ENCODE measurements at regions not wholly inside any gene's neighbourhood (a gene's known extent, or its start where the extent isn't known, plus 50 kb on each side); places are given as distances from the start of the nearest gene placed in this dataset.

GRCh38 chr4:19583827-19584569, 667.7 kb upstream of the SLIT2 start:
- H2AFZ ChIP-seq (ENCODE audit: low read length), result no peak overlapping the region
- DNase-seq, result no peak
- no peak overlapping the region for H3K27ac ChIP-seq (ENCODE audit: insufficient read length, low read depth, low read length)
- no CpG with 5 or more reads among the region's 4 CpGs for WGBS (ENCODE audit: extremely low coverage, insufficient read length, low lambda C conversion rate)
- Mint-ChIP-seq H3K27me3 (ENCODE audit: low read depth) (no peaks in the 10 kb centered on the region), H3K9me3 (no peaks in the 10 kb centered on the region), H3K36me3 (ENCODE audit: insufficient read depth in 1 of 3, low read depth in 3 of 3) (no peaks in the 10 kb centered on the region), H3K4me3 (no peak overlapping the region), H3K4me1 (no peaks in the 10 kb centered on the region), H3K27ac (no peak overlapping the region)
- no peak overlapping the region for H3K14ac ChIP-seq (ENCODE audit: insufficient read depth, low read length)
- no peak overlapping the region for H3K18ac ChIP-seq (ENCODE audit: insufficient read length, low read depth, low read length)
- H3K79me2 ChIP-seq (ENCODE audit: insufficient read depth, low read length), result no peaks in the 10 kb centered on the region
- H3K27me3 ChIP-seq (ENCODE audit: insufficient read depth, low read length), result no peaks in the 10 kb centered on the region
- no peak overlapping the region for H2AK5ac ChIP-seq (ENCODE audit: insufficient read length, low read length)
- H3K79me1 ChIP-seq (ENCODE audit: insufficient read depth, low read depth, low read length, poor library complexity, severe bottlenecking), result no peaks in the 10 kb centered on the region
- H4K91ac ChIP-seq (ENCODE audit: insufficient read length, low read depth, low read length), result no peak overlapping the region
- H2BK15ac ChIP-seq (ENCODE audit: low read depth, low read length), result no peak overlapping the region
- no peaks in the 10 kb centered on the region for H4K20me1 ChIP-seq (ENCODE audit: control insufficient read depth, insufficient read depth, insufficient read length)
- no peaks in the 10 kb centered on the region for H3K9me3 ChIP-seq (ENCODE audit: control insufficient read depth, low read depth, low read length)
- no peaks in the 10 kb centered on the region for H3K23me2 ChIP-seq (ENCODE audit: insufficient read length, low read depth, low read length, poor library complexity, severe bottlenecking)
- H3T11ph ChIP-seq (ENCODE audit: low read length), result no peak overlapping the region
- H3K23ac ChIP-seq (ENCODE audit: insufficient read length, low read depth, low read length), result no peak overlapping the region
- no peaks in the 10 kb centered on the region for H3K4me1 ChIP-seq (ENCODE audit: insufficient read depth, low read length)
- H4K8ac ChIP-seq (replicated peaks; ENCODE audit: insufficient read length, low read depth, low read length), result no peak overlapping the region
- no peak overlapping the region for H2BK20ac ChIP-seq (ENCODE audit: low read depth, low read length, poor library complexity, severe bottlenecking)
- no peak overlapping the region for H2BK12ac ChIP-seq (ENCODE audit: insufficient read length, low read depth, low read length)
- H4K5ac ChIP-seq (ENCODE audit: insufficient read length, low read depth, low read length), result no peak overlapping the region
- H3K56ac ChIP-seq (ENCODE audit: insufficient read length, low read depth, low read length), result no peak overlapping the region
- TF ChIP-seq CTCF (conservative IDR thresholded peaks at IDR 0.05), result no peak
- H3K9ac ChIP-seq (ENCODE audit: extremely low read depth, insufficient read length, low read length), result no peak overlapping the region
- no peak overlapping the region for H2BK5ac ChIP-seq (ENCODE audit: insufficient read length, low read length)
- no peak overlapping the region for H3K4me2 ChIP-seq (ENCODE audit: insufficient read depth, insufficient read length, low read length)
- no peak overlapping the region for H3K4ac ChIP-seq (ENCODE audit: low read depth, low read length)
- H2BK120ac ChIP-seq (ENCODE audit: low read depth, low read length, poor library complexity, severe bottlenecking), result no peak overlapping the region
